HEK293T (cell line): ENCODE measurements at regions not wholly inside any gene's neighbourhood (a gene's known extent, or its start where the extent isn't known, plus 50 kb on each side); places are given as distances from the start of the nearest gene placed in this dataset.

Source experiments
- CTCF ChIA-PET: fragments of 350-600 bp; formaldehyde crosslinking; extraction: SDS; loops from one replicate; lab custom pipeline; 2021; ENCODE audit warnings: antibody characterized with exemption, inconsistent platforms; lab: Yijun Ruan, JAX
- POLR2A ChIA-PET: fragments of 350-600 bp; formaldehyde crosslinking; extraction: SDS; loops from one replicate; lab custom pipeline; 2020; ENCODE audit warnings: antibody characterized with exemption, inconsistent platforms; lab: Yijun Ruan, JAX
- DNase-seq: peaks from one replicate; pipeline ENCODE4 v3.0.0; 2012; ENCODE audit warnings: mixed read lengths; ENCODE audit errors: extremely low spot score
- ARNT ChIP-seq: fragments of 450-650 bp; IDR thresholded peaks from 2 replicates; pipeline ENCODE4 v1.6.1; 2017; ENCODE audit warnings: mild to moderate bottlenecking
- BHLHE40 ChIP-seq: fragments of 450-650 bp; IDR thresholded peaks from 2 replicates; pipeline ENCODE4 v1.6.1; 2016; ENCODE audit warnings: mild to moderate bottlenecking, moderate library complexity, borderline replicate concordance
- CTBP1 ChIP-seq: fragments of 450-650 bp; IDR thresholded peaks from 2 replicates; pipeline ENCODE4 v1.6.1; 2016; ENCODE audit warnings: borderline replicate concordance
- ELF4 ChIP-seq: fragments of 450-650 bp; IDR thresholded peaks from 2 replicates; pipeline ENCODE4 v1.6.1; 2017; ENCODE audit warnings: antibody characterized with exemption
- FOXA1 ChIP-seq: fragments of 450-650 bp; IDR thresholded peaks from 2 replicates; pipeline ENCODE4 v1.6.1; 2016; ENCODE audit warnings: mild to moderate bottlenecking
- FOXK2 ChIP-seq: fragments of 450-650 bp; IDR thresholded peaks from 2 replicates; pipeline ENCODE4 v1.6.1; 2016; ENCODE audit warnings: mild to moderate bottlenecking
- FOXM1 ChIP-seq: fragments of 450-650 bp; IDR thresholded peaks from 2 replicates; pipeline ENCODE4 v1.6.1; 2017; ENCODE audit warnings: mild to moderate bottlenecking, borderline replicate concordance
- HDGF ChIP-seq: fragments of 450-650 bp; IDR thresholded peaks from 2 replicates; pipeline ENCODE4 v1.6.1; 2017; ENCODE audit warnings: antibody characterized with exemption, borderline replicate concordance
- L3MBTL2 ChIP-seq: fragments of 450-650 bp; conservative IDR thresholded peaks from 2 replicates; pipeline ENCODE4 v1.6.1; 2016; ENCODE audit warnings: mild to moderate bottlenecking
- LEF1 ChIP-seq: fragments of 450-650 bp; IDR thresholded peaks from 2 replicates; pipeline ENCODE4 v1.6.1; 2017; ENCODE audit warnings: mild to moderate bottlenecking, borderline replicate concordance
- NFRKB ChIP-seq: fragments of 450-650 bp; IDR thresholded peaks from 2 replicates; pipeline ENCODE4 v1.6.1; 2016; ENCODE audit warnings: mild to moderate bottlenecking, moderate library complexity
- PKNOX1 ChIP-seq: fragments of 450-650 bp; IDR thresholded peaks from 2 replicates; pipeline ENCODE4 v1.6.1; 2016
- SP1 ChIP-seq: fragments of 450-650 bp; IDR thresholded peaks from 2 replicates; pipeline ENCODE4 v1.6.1; 2017
- SUZ12 ChIP-seq: fragments of 450-650 bp; IDR thresholded peaks from 2 replicates; pipeline ENCODE4 v1.6.1; 2016; ENCODE audit warnings: mild to moderate bottlenecking
- TARDBP ChIP-seq: fragments of 450-650 bp; IDR thresholded peaks from 2 replicates; pipeline ENCODE4 v1.6.1; 2016
- ZNF384 ChIP-seq: fragments of 450-650 bp; IDR thresholded peaks from 2 replicates; pipeline ENCODE4 v1.6.1; 2016

GRCh38 chr6:41427642-41428335, 92.4 kb downstream of the NCR2 start:
- ChIA-PET POLR2A (interaction anchor here (1.0 to 1.3 kb wide), 2 partner anchors 11 to 16 kb away, joined by 3 read pairs; no protein-coding TSS in a partner anchor), CTCF (no interaction called here)
- TF ChIP-seq FOXA1 (no peak), ARNT (no peak)
- peak; percentile 24 for DNase-seq

- no peak for TF ChIP-seq LEF1
- TF ChIP-seq FOXA1, result no peak
- TF ChIP-seq ARNT, result no peak
- TF ChIP-seq L3MBTL2, result no peak
- POLR2A ChIA-PET, result interaction anchor here (1.0 to 1.3 kb wide), 2 partner anchors 12 to 15 kb away, joined by 3 read pairs; no protein-coding TSS in a partner anchor
- CTCF ChIA-PET, result no interaction called here
- DNase-seq, result no peak
These were observed 93.1 kb downstream of the NCR2 start for GRCh38 chr6:41428336-41428995.

- POLR2A ChIA-PET, result interaction anchor here (1.0 to 1.3 kb wide), 2 partner anchors 12 to 14 kb away, joined by 3 read pairs; no protein-coding TSS in a partner anchor
- no peak for DNase-seq
- no peak for TF ChIP-seq ELF4
- no peak for TF ChIP-seq ARNT
- TF ChIP-seq ZNF384, result no peak
- TF ChIP-seq L3MBTL2, result no peak
- TF ChIP-seq SUZ12, result no peak
- TF ChIP-seq FOXK2, result no peak
- no peak for TF ChIP-seq HDGF
- no peak for TF ChIP-seq PKNOX1
- TF ChIP-seq NFRKB, result no peak
- CTCF ChIA-PET, result no interaction called here
These were observed 93.6 kb downstream of the NCR2 start for GRCh38 chr6:41428996-41429421.

GRCh38 chr6:41429506-41430504, 94.4 kb downstream of the NCR2 start:
- DNase-seq, result no peak
- ChIA-PET POLR2A (no interaction called here), CTCF (interaction anchor here (1.2 to 3.2 kb wide), 2 partner anchors 12 to 14 kb away, joined by 5 to 14 read pairs; no protein-coding TSS in a partner anchor)
- TF ChIP-seq SUZ12 (no peak), ZNF384 (no peak), ELF4 (no peak), FOXM1 (no peak), FOXA1 (no peak), PKNOX1 (no peak), SP1 (no peak), ARNT (no peak), CTBP1 (no peak), BHLHE40 (no peak)

GRCh38 chr6:41430875-41431274, 95.5 kb downstream of the NCR2 start:
- ChIA-PET POLR2A (no interaction called here), CTCF (interaction anchor here (1.2 to 3.2 kb wide), 2 partner anchors 11 to 12 kb away, joined by 5 to 14 read pairs; no protein-coding TSS in a partner anchor)
- TF ChIP-seq SP1, result no peak
- no peak for TF ChIP-seq ZNF384
- no peak for TF ChIP-seq LEF1
- no peak for TF ChIP-seq FOXA1
- TF ChIP-seq L3MBTL2, result no peak
- TF ChIP-seq FOXK2, result no peak
- TF ChIP-seq SUZ12, result no peak
- TF ChIP-seq ELF4, result no peak
- TF ChIP-seq PKNOX1, result no peak
- TF ChIP-seq NFRKB, result no peak
- no peak for TF ChIP-seq FOXM1
- no peak for TF ChIP-seq CTBP1
- no peak for TF ChIP-seq ARNT
- TF ChIP-seq BHLHE40, result no peak
- TF ChIP-seq HDGF, result no peak
- no peak for TF ChIP-seq TARDBP
- DNase-seq, result no peak

DNA sequence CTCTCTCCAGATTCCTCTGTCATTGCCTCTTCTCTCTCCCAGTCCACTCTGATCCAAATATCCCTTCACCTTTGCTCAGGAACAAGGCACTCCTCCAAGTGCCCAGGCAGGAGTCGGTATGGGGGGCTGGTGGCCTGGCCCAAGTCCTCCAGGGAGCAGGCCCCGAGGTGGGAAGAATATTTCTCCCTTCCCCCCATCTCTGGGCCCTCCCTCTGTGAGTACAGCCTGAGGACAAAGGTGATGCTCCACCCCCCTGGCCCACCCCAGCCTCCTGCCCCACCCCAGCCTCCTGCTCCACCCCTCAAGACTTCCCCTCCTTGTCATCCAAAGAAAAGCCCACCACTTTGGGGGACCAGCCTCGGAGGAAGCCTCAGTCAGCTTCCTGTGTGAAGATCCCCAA, 96.9 kb downstream of the NCR2 start:
- CTCF ChIA-PET, result interaction anchor here (3.2 kb wide), 1 partner anchor 10 kb away, joined by 14 read pairs; no protein-coding TSS in a partner anchor

More for the DNA sequence above, 96.9 kb downstream of the NCR2 start:
- no peak for DNase-seq
- POLR2A ChIA-PET, result no interaction called here
- no peak for TF ChIP-seq PKNOX1
